Fibroblast of lung (primary cell): ENCODE measurements at regions not wholly inside any gene's neighbourhood (a gene's known extent, or its start where the extent isn't known, plus 50 kb on each side); places are given as distances from the start of the nearest gene placed in this dataset.
"Not testable (repeated sequence)": the region's sequence is repeated elsewhere in the genome, so short reads cannot be mapped to it uniquely, and the experiment has no call there.

ENCODE experiments used
- EZH2 ChIP-seq: IDR thresholded peaks from 2 replicates; pipeline ENCODE4 v1.5.1; 2012; ENCODE audit warnings: low read length, control low read depth, mild to moderate bottlenecking; ENCODE audit errors: missing control alignments
- TF ChIP-seq, protein P1 (sequence below), 2 donors: IDR thresholded peaks in 1 of 2; conservative IDR thresholded peaks in 1 of 2; 1 replicate in 1 of 2; 2 replicates in 1 of 2; pipeline ENCODE4 v1.5.1; 2011 to 2012; ENCODE audit warnings: low read length in 2 of 2, control low read depth in 1 of 2, inconsistent platforms in 1 of 2, low read depth in 1 of 2, mild to moderate bottlenecking in 1 of 2

DNA sequence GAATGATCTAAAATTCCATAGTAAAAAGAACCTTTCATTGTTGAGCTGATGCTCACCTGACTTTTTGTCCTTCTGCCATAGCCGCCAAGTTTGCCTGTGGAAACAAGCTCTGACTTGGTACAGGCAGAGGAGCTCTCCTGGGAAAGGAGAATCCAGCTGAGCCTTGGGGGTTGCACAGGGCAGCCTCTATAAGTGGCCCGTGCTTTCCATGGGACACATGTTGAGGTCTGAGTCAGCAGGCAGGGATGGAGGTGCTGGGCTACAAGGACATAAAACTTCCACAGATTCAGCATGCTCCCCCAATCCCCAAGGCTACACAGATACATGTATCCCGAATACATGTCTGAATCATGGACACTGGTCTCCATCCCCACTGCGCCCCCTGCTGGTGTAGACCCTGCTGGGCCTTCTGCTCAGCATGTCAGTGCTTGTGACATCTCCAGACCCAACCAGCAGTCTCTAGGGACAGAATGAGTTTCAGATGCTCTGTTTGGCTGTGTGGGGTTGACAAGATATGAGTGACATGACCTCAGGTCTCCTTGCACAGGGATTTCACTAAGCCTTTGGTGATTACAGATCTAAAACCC, 551.7 kb downstream of the RPIA start:
- TF ChIP-seq, protein P1, sequence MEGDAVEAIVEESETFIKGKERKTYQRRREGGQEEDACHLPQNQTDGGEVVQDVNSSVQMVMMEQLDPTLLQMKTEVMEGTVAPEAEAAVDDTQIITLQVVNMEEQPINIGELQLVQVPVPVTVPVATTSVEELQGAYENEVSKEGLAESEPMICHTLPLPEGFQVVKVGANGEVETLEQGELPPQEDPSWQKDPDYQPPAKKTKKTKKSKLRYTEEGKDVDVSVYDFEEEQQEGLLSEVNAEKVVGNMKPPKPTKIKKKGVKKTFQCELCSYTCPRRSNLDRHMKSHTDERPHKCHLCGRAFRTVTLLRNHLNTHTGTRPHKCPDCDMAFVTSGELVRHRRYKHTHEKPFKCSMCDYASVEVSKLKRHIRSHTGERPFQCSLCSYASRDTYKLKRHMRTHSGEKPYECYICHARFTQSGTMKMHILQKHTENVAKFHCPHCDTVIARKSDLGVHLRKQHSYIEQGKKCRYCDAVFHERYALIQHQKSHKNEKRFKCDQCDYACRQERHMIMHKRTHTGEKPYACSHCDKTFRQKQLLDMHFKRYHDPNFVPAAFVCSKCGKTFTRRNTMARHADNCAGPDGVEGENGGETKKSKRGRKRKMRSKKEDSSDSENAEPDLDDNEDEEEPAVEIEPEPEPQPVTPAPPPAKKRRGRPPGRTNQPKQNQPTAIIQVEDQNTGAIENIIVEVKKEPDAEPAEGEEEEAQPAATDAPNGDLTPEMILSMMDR (conservative IDR thresholded peaks at IDR 0.05 in 1 of 2, IDR thresholded peaks at IDR 0.05 in 1 of 2; ENCODE audit: low read depth in 1 of 2, low read length in 2 of 2), result not testable (repeated sequence)
- not testable (repeated sequence) for TF ChIP-seq EZH2
